AG10803 (cell line): ENCODE measurements at regions not wholly inside any gene's neighbourhood (a gene's known extent, or its start where the extent isn't known, plus 50 kb on each side); places are given as distances from the start of the nearest gene placed in this dataset.
"Not testable (repeated sequence)": the region's sequence is repeated elsewhere in the genome, so short reads cannot be mapped to it uniquely, and the experiment has no call there.

Experiments used
- DNase-seq: peaks from one replicate; pipeline ENCODE4 v3.0.0; 2010; ENCODE audit warnings: low read depth
- H3K4me3 ChIP-seq: 2 replicates; pipeline ENCODE4 v1.5.1; 2011; ENCODE audit warnings: mild to moderate bottlenecking, low read length, control low read depth

- H3K4me3 ChIP-seq, DNase-seq: not testable (repeated sequence)
Measured at GRCh38 chr2:110311713-110312444, 99.5 kb upstream of the MTLN start.

GRCh38 chr2:110310988-110311475 is 98.7 kb upstream of the MTLN start:
- H3K4me3 ChIP-seq, DNase-seq: not testable (repeated sequence)

GRCh38 chr2:110308728-110309127 is 96.4 kb upstream of the MTLN start:
- not testable (repeated sequence) for H3K4me3 ChIP-seq, DNase-seq

GRCh38 chr2:110292807-110293206 is 80.5 kb upstream of the MTLN start:
- not testable (repeated sequence) for DNase-seq, H3K4me3 ChIP-seq

GRCh38 chr2:110291909-110292579 is 79.7 kb upstream of the MTLN start:
- not testable (repeated sequence) for DNase-seq, H3K4me3 ChIP-seq

GRCh38 chr2:110287817-110288216 is 75.5 kb upstream of the MTLN start:
- DNase-seq, H3K4me3 ChIP-seq: not testable (repeated sequence)

- H3K4me3 ChIP-seq, DNase-seq: not testable (repeated sequence)
Measured at GRCh38 chr2:110287253-110287652, 74.9 kb upstream of the MTLN start.

- not testable (repeated sequence) for H3K4me3 ChIP-seq, DNase-seq
Measured at GRCh38 chr2:110285002-110285401, 72.7 kb upstream of the MTLN start.

- not testable (repeated sequence) for H3K4me3 ChIP-seq, DNase-seq
Measured at GRCh38 chr2:110280804-110281203, 68.5 kb upstream of the MTLN start.

GRCh38 chr2:110277054-110277453 is 64.7 kb upstream of the MTLN start:
- not testable (repeated sequence) for DNase-seq, H3K4me3 ChIP-seq

- not testable (repeated sequence) for DNase-seq, H3K4me3 ChIP-seq
Measured at GRCh38 chr2:110276092-110276491, 63.7 kb upstream of the MTLN start.

GRCh38 chr2:110269674-110270073 is 57.3 kb upstream of the MTLN start:
- not testable (repeated sequence) for H3K4me3 ChIP-seq, DNase-seq

- DNase-seq, H3K4me3 ChIP-seq: not testable (repeated sequence)
Measured at GRCh38 chr2:110267828-110268407, 55.6 kb upstream of the MTLN start.

- H3K4me3 ChIP-seq, DNase-seq: not testable (repeated sequence)
Measured at GRCh38 chr2:110264804-110265203, 52.5 kb upstream of the MTLN start.

GRCh38 chr2:110264076-110264681 is 51.8 kb upstream of the MTLN start:
- not testable (repeated sequence) for DNase-seq, H3K4me3 ChIP-seq

GRCh38 chr2:110263462-110263861 is 51.1 kb upstream of the MTLN start:
- not testable (repeated sequence) for H3K4me3 ChIP-seq, DNase-seq
